Sigmoid colon (tissue), 6 donors: ENCODE measurements at regions not wholly inside any gene's neighbourhood (a gene's known extent, or its start where the extent isn't known, plus 50 kb on each side); places are given as distances from the start of the nearest gene placed in this dataset.
A peak's percentile ranks its signal among the peaks of the same experiment; 100 is the strongest.

Experiments used
- DNase-seq: peaks from one replicate; pipeline ENCODE4 v3.0.0-alpha.2; 2019
- H3K27ac ChIP-seq, 4 donors: fragments of 200-600 bp; sonication (generic); one replicate each; pipeline ENCODE4 v1.5.1; 2016 to 2019; ENCODE audit warnings: mild to moderate bottlenecking in 1 of 4
- H3K27me3 ChIP-seq, 3 donors: fragments of 200-600 bp; sonication (generic); one replicate each; pipeline ENCODE4 v1.5.1; 2019; ENCODE audit warnings: mild to moderate bottlenecking in 1 of 3
- H3K36me3 ChIP-seq, 4 donors: fragments of 200-600 bp; sonication (generic); one replicate each; pipeline ENCODE4 v1.5.1; 2016 to 2019
- H3K4me1 ChIP-seq, 4 donors: fragments of 200-600 bp; sonication (generic); one replicate each; pipeline ENCODE4 v1.5.1; 2017 to 2019
- H3K4me3 ChIP-seq, 4 donors: fragments of 200-600 bp; sonication (generic); one replicate each; pipeline ENCODE4 v1.5.1; 2017 to 2019; ENCODE audit warnings: mild to moderate bottlenecking in 2 of 4, moderate library complexity in 1 of 4
- H3K9me3 ChIP-seq, 4 donors: fragments of 200-600 bp in 3 of 4; sonication (generic) in 3 of 4; one replicate each; pipeline versions ENCODE4 v1.5.1 to v1.6.1; 2013 to 2019
- CTCF ChIP-seq, 4 experiments: fragments of 450-650 bp in 3 of 4; fragments of 200-600 bp in 1 of 4; IDR thresholded peaks; one replicate each; pipeline ENCODE4 v1.5.1; 2016 to 2019; ENCODE audit warnings: antibody characterized with exemption in 4 of 4, mild to moderate bottlenecking in 3 of 4, moderate library complexity in 2 of 4
- EP300 ChIP-seq, 4 donors: sonication (generic); formaldehyde crosslinking; IDR thresholded peaks; one replicate each; pipeline ENCODE4 v1.6.1; 2017; ENCODE audit warnings: antibody characterized with exemption in 4 of 4
- POLR2A ChIP-seq, 2 donors: fragments of 450-650 bp; IDR thresholded peaks; one replicate each; pipeline ENCODE4 v1.6.1; 2016; ENCODE audit warnings: antibody characterized with exemption in 2 of 2, mild to moderate bottlenecking in 2 of 2, moderate library complexity in 2 of 2
- POLR2AphosphoS5 ChIP-seq, 4 donors: sonication (generic); formaldehyde crosslinking; IDR thresholded peaks; one replicate each; pipeline ENCODE4 v1.6.1; 2017; ENCODE audit warnings: antibody characterized with exemption in 4 of 4
- WGBS, 2 donors: extraction: QIAGEN DNeasy Blood & Tissue Kit; methylation state at CpG; one replicate each; pipeline ENCODE4 v1.1.7; 2013; 5-methylcytosine and 5-hydroxymethylcytosine counted together
- intact Hi-C: fragments of 100-400 bp; cut with DNase I; formaldehyde crosslinking; loops from one replicate; pipeline ENCODE4 v1.15.1; 2023
- donor health status: healthy with polysubstance abuse.
- donor health status: healthy.

DNA sequence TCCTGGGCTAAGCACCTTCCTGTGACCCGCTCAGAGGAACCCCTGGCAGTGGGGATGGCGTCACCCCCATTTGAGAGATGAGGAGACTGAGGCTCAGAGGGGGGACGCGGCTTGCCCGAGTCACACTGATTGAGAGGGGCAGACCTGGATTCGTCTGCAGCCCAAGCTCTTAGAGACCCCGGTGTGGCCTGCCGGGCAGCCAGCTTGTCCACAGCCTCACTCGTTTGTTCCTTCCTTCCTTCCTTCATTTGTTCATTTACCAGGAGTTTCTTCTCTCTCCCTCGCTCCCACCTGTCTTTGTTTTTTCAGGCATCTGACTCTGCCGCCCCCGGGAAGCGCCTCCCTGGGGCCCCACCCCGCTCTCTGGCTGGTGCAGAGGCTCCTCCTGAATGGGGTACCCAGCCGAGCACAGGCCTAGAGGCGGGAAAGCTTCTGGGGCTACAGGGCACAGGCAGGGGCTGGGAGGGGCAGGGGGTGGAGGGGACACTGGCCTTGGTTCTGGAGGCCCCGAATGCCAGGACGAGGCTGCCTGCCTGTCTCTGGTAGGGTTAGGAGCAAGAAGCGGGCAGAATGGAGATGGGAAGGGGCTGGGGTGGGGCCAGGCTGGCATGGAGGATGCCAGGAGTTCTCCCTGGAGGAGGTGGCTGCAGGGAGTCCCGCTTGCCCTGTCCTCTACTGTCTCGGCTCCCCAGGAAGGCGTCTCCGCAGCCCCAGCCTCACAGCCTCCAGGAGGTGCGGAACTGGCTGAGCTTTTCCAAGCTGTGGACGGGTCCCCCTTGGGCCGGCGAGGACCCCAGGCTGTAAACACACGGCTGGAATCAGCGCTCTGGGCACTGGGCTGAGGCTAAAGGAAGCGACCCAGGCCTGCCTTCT lies 91.6 kb downstream of the UNCX start:
- DNase-seq, result no peak
- H3K9me3 ChIP-seq, result no peaks in the 10 kb centered on the region
- no peak overlapping the region for H3K27ac ChIP-seq
- TF ChIP-seq EP300 (IDR thresholded peaks at IDR 0.05), result no peak
- no peak for TF ChIP-seq POLR2AphosphoS5 (IDR thresholded peaks at IDR 0.05)
- TF ChIP-seq CTCF (IDR thresholded peaks at IDR 0.05), result no peak
- no peak for TF ChIP-seq POLR2A (IDR thresholded peaks at IDR 0.05)
- H3K27me3 ChIP-seq, result peaks cover 26 to 61% (median 54%) of the 10 kb centered on the region in 3 donors
- WGBS, 2 donors, result 67 to 74% methylated on average over 30 of the region's 30 CpGs
- no peaks in the 10 kb centered on the region for H3K36me3 ChIP-seq
- H3K4me1 ChIP-seq, result peaks cover 0 to 9% (median 0%) of the 10 kb centered on the region in 4 donors
- no peak overlapping the region for H3K4me3 ChIP-seq
- intact Hi-C loops, result no loop called here

GRCh38 chr7:1325246-1325645 lies 92.6 kb downstream of the UNCX start:
- TF ChIP-seq POLR2A (IDR thresholded peaks at IDR 0.05), result no peak
- no peak for TF ChIP-seq EP300 (IDR thresholded peaks at IDR 0.05)
- TF ChIP-seq CTCF (IDR thresholded peaks at IDR 0.05), result no peak
- TF ChIP-seq POLR2AphosphoS5 (IDR thresholded peaks at IDR 0.05), result no peak
- WGBS, 2 donors, result 80% methylated on average over 17 of the region's 17 CpGs
- no peak for DNase-seq

GRCh38 chr7:1325646-1326510 lies 93.2 kb downstream of the UNCX start:
- Histone ChIP-seq H3K27me3 (peaks cover 21 to 72% (median 61%) of the 10 kb centered on the region in 3 donors), H3K9me3 (no peaks in the 10 kb centered on the region), H3K4me1 (peaks cover 0 to 9% (median 0%) of the 10 kb centered on the region in 4 donors), H3K36me3 (no peaks in the 10 kb centered on the region), H3K4me3 (no peak overlapping the region), H3K27ac (no peak overlapping the region)
- DNase-seq, result peak; percentile 53
- intact Hi-C loops, result no loop called here
- TF ChIP-seq POLR2A (IDR thresholded peaks at IDR 0.05) (no peak), CTCF (IDR thresholded peaks at IDR 0.05) (no peak), POLR2AphosphoS5 (IDR thresholded peaks at IDR 0.05) (no peak), EP300 (IDR thresholded peaks at IDR 0.05) (no peak)
- WGBS, 2 donors, result 69 to 79% methylated on average over 33 of the region's 33 CpGs

More at GRCh38 chr7:1325246-1325645, 92.6 kb downstream of the UNCX start:
- Histone ChIP-seq H3K4me1 (peaks cover 0 to 9% (median 0%) of the 10 kb centered on the region in 4 donors), H3K4me3 (no peak overlapping the region), H3K27ac (no peak overlapping the region), H3K27me3 (peaks cover 26 to 71% (median 58%) of the 10 kb centered on the region in 3 donors), H3K36me3 (no peaks in the 10 kb centered on the region), H3K9me3 (no peaks in the 10 kb centered on the region)
- intact Hi-C loops, result no loop called here

GRCh38 chr7:1326511-1326785 lies 93.8 kb downstream of the UNCX start:
- peaks cover 18 to 72% (median 61%) of the 10 kb centered on the region in 3 donors for H3K27me3 ChIP-seq
- H3K4me3 ChIP-seq, result no peak overlapping the region
- intact Hi-C loops, result no loop called here
- no peak overlapping the region for H3K27ac ChIP-seq
- 70 to 85% methylated on average over 9 of the region's 9 CpGs for WGBS, 2 donors
- no peaks in the 10 kb centered on the region for H3K36me3 ChIP-seq
- peaks cover 0 to 9% (median 0%) of the 10 kb centered on the region in 4 donors for H3K4me1 ChIP-seq
- TF ChIP-seq POLR2A (IDR thresholded peaks at IDR 0.05), result no peak
- TF ChIP-seq EP300 (IDR thresholded peaks at IDR 0.05), result no peak
- H3K9me3 ChIP-seq, result no peaks in the 10 kb centered on the region
- no peak for DNase-seq

DNA sequence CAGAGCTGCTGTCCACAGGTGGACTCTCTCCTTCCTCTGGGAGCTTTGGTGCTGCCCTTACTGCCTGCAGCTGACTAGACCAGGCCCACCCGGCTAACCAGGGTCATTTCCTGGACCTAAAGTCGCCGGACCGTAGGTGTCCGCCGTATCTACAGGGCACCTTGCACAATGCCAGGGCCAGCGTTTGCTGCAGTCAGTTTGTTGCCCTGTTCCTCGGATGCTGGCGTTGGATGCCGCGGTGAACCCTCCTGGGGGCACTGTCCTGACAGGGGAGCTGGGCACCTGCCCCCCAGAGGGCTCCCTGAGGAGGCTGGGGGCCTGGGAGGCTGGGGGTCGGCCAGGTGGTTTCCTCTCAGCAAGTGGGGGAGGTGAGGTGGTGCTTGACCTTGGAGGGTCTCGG lies 96.6 kb downstream of the UNCX start:
- TF ChIP-seq CTCF (IDR thresholded peaks at IDR 0.05), result peak in 1 of 4 experiments; percentile 0
- TF ChIP-seq POLR2AphosphoS5 (IDR thresholded peaks at IDR 0.05), result no peak
- H3K9me3 ChIP-seq, result no peaks in the 10 kb centered on the region
- no peak overlapping the region for H3K27ac ChIP-seq
- H3K4me1 ChIP-seq, result no peaks in the 10 kb centered on the region
- H3K4me3 ChIP-seq, result no peak overlapping the region
- WGBS, 2 donors, result 77 to 85% methylated on average over 13 of the region's 13 CpGs
- no peak for DNase-seq
- intact Hi-C loops, result no loop called here
- H3K27me3 ChIP-seq, result peaks cover 13 to 69% (median 46%) of the 10 kb centered on the region in 3 donors
- H3K36me3 ChIP-seq, result no peaks in the 10 kb centered on the region
